GM12891 (cell line): ENCODE measurements at regions not wholly inside any gene's neighbourhood (a gene's known extent, or its start where the extent isn't known, plus 50 kb on each side); places are given as distances from the start of the nearest gene placed in this dataset.

Experiments used
- POLR2A ChIP-seq: IDR thresholded peaks from 2 replicates; pipeline ENCODE4 v1.6.1; 2011; ENCODE audit warnings: low read depth, low read length, control low read depth
- POLR2AphosphoS5 ChIP-seq: IDR thresholded peaks from 2 replicates; pipeline ENCODE4 v1.6.1; 2011; ENCODE audit warnings: low read depth, low read length, control low read depth
- POU2F2 ChIP-seq: IDR thresholded peaks from 2 replicates; pipeline ENCODE4 v1.6.1; 2011; ENCODE audit warnings: low read depth, mild to moderate bottlenecking, control low read depth, low read length, moderate library complexity
- SPI1 ChIP-seq: IDR thresholded peaks from 2 replicates; pipeline ENCODE4 v1.6.1; 2011; ENCODE audit warnings: low read depth, low read length, control low read depth
- TAF1 ChIP-seq: IDR thresholded peaks from 2 replicates; pipeline ENCODE4 v1.6.1; 2011; ENCODE audit warnings: low read depth, low read length, control low read depth

DNA sequence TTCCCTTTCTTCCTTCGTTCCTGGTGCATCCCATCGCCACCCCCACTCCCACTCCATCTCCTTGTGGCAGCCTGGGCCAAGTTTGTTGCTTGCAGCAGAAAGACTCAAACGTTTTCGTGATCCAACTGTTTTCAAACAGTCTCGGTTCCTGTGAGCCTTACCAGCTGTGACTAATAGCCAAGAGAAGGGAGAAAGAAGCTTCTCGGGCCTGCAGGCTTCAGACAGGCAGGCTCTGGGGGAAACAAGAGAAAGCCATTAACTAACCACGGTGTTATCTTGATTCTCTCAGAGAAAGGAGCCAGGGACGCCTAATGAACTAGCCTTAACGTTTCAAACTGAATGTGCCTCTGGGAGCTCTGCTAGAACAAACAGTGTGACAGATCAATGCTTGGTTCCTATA is 742.0 kb downstream of the NR2F2 start:
- TF ChIP-seq TAF1 (no peak), POLR2AphosphoS5 (no peak), POLR2A (no peak), POU2F2 (no peak), SPI1 (no peak)
